GM21737 (cell line): ENCODE measurements at regions not wholly inside any gene's neighbourhood (a gene's known extent, or its start where the extent isn't known, plus 50 kb on each side); places are given as distances from the start of the nearest gene placed in this dataset.
A peak's percentile ranks its signal among the peaks of the same experiment; 100 is the strongest.

Source experiments
- ATAC-seq: cut with Tn5 transposase; IDR thresholded peaks from one replicate; pipeline ENCODE4 v1.9.1; 2021; ENCODE audit warnings: mild to moderate bottlenecking, moderate library complexity; ENCODE audit not compliant: unreplicated experiment

GRCh38 chr4:20351360-20352162 is 99.9 kb downstream of the SLIT2 start:
- ATAC-seq, result no peak

DNA sequence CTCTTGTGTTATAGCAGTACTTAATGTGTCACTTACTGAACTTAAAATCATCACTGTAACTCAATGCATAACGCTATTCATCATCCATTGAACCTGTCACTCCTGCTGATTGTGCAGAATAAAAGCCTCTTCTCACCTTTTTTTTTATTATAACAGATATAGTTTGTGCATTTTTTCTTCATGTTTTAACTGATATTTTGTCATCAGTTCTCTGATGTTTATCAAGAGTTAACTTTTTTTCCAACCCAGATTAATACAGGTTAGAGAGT is 100.4 kb downstream of the SLIT2 start:
- ATAC-seq, result no peak

GRCh38 chr4:20353646-20354045 is 101.9 kb downstream of the SLIT2 start:
- no peak for ATAC-seq

GRCh38 chr4:20354120-20354519 is 102.4 kb downstream of the SLIT2 start:
- no peak for ATAC-seq

DNA sequence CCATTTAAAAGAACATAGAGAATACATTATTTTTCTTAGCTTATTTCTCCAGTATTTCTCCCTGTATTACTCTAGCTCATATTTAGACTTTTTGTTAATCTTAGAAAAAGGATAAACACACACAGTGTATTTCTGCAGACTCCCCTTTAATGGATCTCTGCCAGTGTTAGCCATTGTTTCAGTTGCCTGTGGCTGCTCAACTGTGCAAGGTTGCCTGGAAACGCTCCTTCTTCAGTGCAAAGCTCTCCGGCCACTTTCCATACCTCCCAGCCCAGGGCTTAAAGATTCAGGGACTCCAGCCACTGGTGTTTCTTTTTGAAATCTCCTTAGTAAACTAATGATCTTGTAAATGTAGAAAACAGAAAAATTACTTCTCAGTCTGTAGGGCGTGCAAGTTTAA is 104.9 kb downstream of the SLIT2 start:
- no peak for ATAC-seq

- ATAC-seq, result no peak
Measured at GRCh38 chr4:20358110-20358509, 106.4 kb downstream of the SLIT2 start.

- ATAC-seq, result peak; percentile 50
Measured at GRCh38 chr4:20359692-20360091, 108.0 kb downstream of the SLIT2 start.

DNA sequence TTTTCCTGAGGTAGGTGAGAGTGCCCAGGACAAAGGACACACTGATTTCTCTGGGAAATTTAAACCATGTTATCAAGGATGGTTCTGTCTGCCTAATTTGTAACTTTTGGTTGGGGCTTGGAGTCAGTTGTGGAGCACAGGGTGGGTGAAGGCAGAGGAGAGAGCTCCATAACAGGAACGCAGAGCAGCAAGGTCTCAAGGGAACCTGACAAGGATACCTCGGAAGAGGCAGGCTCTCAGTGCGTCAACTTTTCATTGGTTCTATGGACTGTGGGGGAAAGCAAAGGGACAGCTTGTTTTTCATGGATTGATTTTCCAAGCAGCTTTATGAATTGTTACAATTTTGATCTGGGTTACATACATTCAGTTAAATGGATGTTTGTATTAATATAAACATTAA is 110.4 kb downstream of the SLIT2 start:
- ATAC-seq, result no peak

- ATAC-seq, result no peak
Measured at GRCh38 chr4:20364969-20365368, 113.3 kb downstream of the SLIT2 start.

DNA sequence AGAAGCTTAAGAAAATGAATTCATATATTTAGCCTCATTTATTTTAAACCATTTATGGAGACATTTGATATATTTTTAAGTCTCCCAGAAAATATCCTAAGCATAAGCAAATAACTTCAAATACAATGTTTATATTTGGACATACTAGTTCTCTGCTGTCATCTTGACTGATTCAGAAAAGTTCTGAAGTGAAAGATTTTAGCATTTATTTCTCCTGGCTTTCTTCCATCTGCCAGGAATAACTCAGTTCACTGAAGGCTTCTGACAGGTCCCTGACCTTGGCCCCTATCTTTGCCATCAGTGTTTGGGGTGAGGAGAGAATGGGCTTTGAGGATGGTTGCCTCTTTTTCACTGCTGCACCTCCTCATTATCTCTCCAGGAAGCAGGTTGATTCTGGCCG is 115.7 kb downstream of the SLIT2 start:
- no peak for ATAC-seq

DNA sequence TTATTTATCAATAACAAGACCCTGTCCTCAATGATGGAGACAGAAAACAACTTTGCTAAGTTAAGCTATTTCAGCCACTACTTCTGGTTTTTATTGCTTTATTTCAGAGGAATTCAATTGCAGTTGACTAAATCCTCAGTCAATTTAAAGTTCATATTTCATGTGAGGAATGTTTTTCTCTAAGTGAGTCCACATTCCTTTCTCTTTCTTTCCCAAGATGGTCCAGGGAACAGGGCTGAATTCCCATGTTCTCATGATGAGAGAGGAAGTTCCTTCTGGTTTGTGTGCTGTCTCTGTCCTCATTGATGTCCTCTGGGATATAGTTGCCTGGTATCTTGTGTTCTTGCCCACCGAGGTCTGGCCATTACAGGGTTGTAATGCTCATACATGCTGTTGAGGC is 117.2 kb downstream of the SLIT2 start:
- ATAC-seq, result no peak

DNA sequence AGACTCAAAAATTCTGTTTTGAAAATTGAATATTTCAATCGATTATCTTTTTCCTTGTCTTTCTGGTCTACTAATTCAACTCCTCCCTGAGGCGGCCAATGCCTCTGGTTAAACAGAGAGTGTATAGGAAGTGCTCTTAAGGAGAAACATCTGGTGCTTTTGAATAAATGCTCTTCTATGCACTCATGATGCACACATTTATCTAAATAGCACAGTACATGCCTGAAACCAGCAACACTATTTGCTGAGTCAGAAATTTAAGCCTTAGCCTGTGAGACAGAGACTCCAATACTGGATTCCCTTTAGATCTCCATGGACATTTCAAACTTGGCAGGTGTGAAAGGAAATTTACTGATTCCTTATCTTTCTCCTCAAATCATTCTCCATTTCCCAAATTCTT is 118.6 kb downstream of the SLIT2 start:
- ATAC-seq, result no peak

DNA sequence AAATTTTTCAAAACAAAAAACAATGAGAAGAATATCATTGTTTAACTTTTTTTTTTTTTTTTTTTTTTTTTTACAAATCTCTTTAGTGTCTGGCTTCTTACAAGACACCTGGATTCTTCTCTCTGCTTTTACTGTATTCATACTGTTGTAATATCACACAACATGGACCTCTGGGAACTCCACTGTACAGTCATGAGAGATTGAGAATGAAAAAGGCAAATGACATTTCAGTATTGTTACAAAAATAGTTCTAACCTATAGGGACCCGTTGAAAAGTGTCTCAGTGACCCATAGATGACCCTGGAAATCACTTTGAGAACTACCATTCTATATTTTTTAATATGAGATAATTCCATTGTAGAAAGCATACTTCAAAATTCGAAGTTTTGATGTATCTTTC is 124.4 kb downstream of the SLIT2 start:
- ATAC-seq, result no peak

- no peak for ATAC-seq
Measured at GRCh38 chr4:20378181-20378580, 126.5 kb downstream of the SLIT2 start.

DNA sequence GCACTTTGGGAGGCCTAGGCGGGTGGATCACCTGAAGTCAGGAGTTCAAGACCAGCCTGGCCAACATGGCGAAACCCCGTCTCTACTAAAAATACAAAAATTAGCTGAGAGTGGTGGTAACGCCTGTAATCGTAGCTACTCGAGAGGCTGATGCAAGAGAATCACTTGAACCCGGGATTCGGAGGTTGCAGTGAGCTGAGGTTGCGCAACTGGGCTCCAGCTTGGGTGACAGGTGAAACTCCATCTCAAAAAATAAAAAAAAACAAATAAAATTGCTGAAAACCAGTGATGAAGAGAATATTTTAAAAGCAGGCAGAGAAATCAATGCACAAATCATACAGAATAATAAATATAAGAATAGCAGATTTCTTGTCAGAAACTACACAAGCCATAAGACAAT is 129.3 kb downstream of the SLIT2 start:
- no peak for ATAC-seq

GRCh38 chr4:20383283-20383682 is 131.6 kb downstream of the SLIT2 start:
- ATAC-seq, result no peak

DNA sequence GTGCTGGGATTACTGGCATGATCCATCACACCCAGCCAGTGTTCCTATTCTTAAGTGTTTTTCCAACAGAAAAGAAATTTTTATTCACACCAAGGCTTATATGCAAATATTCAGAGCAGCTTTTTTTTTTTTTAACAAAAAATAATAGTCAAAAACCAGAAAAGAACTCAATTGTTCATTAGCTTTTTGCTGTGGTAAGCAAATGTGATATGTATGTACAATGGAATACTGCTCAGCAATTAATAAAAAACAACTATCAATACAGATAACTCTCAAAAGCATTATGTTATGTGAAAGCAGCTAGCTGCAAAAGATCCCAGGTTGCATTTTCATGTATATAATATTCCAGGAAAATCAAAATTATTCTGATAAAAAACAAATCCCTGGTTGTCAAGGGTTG is 132.3 kb downstream of the SLIT2 start:
- ATAC-seq, result no peak

DNA sequence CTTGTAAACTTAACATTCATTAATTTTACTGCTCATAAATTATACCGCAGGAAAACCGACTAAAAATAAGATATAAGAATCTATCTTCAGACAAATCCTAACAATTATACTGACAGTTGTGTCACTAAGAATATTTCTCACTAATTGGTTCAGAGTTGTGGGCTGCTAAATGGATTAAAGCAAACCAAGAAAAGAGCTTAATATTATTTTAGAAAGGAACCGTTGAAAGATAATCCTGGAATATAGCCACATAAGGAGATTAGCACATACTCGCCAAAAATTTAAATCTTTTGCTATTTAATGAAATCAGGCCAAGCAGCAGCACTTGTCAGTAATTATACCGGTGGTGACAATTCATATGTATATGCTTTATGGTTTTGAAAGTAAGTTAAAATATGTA is 132.8 kb downstream of the SLIT2 start:
- ATAC-seq, result no peak

- no peak for ATAC-seq
Measured at GRCh38 chr4:20386001-20386740, 134.5 kb downstream of the SLIT2 start.

GRCh38 chr4:20386906-20387305 is 135.2 kb downstream of the SLIT2 start:
- ATAC-seq, result no peak

GRCh38 chr4:20391198-20391597 is 139.5 kb downstream of the SLIT2 start:
- no peak for ATAC-seq

DNA sequence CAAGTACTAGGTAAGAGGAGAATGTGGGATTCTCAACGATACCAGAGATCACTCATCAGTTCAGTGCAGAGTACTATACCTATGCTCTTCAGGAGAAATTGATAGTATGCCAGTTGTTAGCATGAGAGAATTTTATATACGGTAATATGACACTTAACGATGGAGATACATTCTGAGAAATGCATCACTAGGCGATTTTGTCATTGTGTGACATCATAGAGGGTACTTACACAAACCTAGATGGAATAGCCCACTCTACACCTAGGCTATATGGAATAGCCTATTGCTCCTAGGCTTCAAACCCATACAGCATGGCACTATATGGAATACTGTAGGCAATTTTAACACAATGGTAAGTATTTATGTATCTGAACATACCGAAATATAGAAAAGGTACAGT is 140.2 kb downstream of the SLIT2 start:
- ATAC-seq, result no peak
